ENCODE measurements at regions not wholly inside any gene's neighbourhood (a gene's known extent, or its start where the extent isn't known, plus 50 kb on each side); places are given as distances from the start of the nearest gene placed in this dataset.

DNA sequence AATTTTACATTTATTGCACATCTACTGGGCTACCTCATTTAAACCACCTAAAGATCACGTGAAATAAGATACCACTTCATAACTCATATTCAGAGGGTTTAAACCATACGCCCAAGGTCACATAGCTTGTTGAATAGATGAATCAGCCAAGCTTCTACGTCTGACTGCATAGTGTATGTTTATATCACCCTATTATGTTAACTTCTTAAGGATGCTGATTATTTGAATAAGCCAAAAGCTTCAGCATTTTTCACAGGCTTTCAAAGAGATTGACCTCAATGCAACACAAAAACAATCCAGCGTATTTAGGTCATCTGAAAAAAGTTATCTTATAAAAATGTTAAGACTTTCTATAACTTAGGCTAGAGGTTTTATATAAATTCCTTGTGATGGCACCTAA, 373.8 kb downstream of the TGFB2 start:
- TF ChIP-seq CTCF (conservative IDR thresholded peaks at IDR 0.05; ENCODE audit: low read depth, low read length) (no peak), EZH2phosphoT487 (IDR thresholded peaks at IDR 0.05; ENCODE audit: borderline replicate concordance, low read length) (no peak)
